ENCODE measurements at regions not wholly inside any gene's neighbourhood (a gene's known extent, or its start where the extent isn't known, plus 50 kb on each side); places are given as distances from the start of the nearest gene placed in this dataset.

- no peak for TF ChIP-seq CTCF (IDR thresholded peaks at IDR 0.05)
- no peak for DNase-seq (ENCODE audit: low spot score)
- ATAC-seq (ENCODE audit: low FRiP score), result no peak
These were observed 81.0 kb upstream of the KCNMB2 start for GRCh38 chr3:178455226-178455625.

- DNase-seq (ENCODE audit: low spot score), result no peak
- TF ChIP-seq CTCF (IDR thresholded peaks at IDR 0.05), result no peak
- no peak for ATAC-seq (ENCODE audit: low FRiP score)
These were observed 80.3 kb upstream of the KCNMB2 start for GRCh38 chr3:178455946-178456345.

GRCh38 chr3:178456621-178457285 lies 79.5 kb upstream of the KCNMB2 start:
- no peak for DNase-seq (ENCODE audit: low spot score)
- ATAC-seq (ENCODE audit: low FRiP score), result no peak
- no peak for TF ChIP-seq CTCF (IDR thresholded peaks at IDR 0.05)

GRCh38 chr3:178457511-178457910 lies 78.7 kb upstream of the KCNMB2 start:
- DNase-seq (ENCODE audit: low spot score) (no peak), ATAC-seq (ENCODE audit: low FRiP score) (no peak)
- no peak for TF ChIP-seq CTCF (IDR thresholded peaks at IDR 0.05)

GRCh38 chr3:178458313-178459037 lies 77.8 kb upstream of the KCNMB2 start:
- no peak for ATAC-seq (ENCODE audit: low FRiP score)
- DNase-seq (ENCODE audit: low spot score), result no peak
- no peak for TF ChIP-seq CTCF (IDR thresholded peaks at IDR 0.05)

GRCh38 chr3:178459038-178459410 lies 77.2 kb upstream of the KCNMB2 start:
- DNase-seq (ENCODE audit: low spot score) (no peak), ATAC-seq (ENCODE audit: low FRiP score) (no peak)
- no peak for TF ChIP-seq CTCF (IDR thresholded peaks at IDR 0.05)

Measured in omental fat pad (tissue), 3 donors.